ENCODE measurements at regions not wholly inside any gene's neighbourhood (a gene's known extent, or its start where the extent isn't known, plus 50 kb on each side); places are given as distances from the start of the nearest gene placed in this dataset.

DNA sequence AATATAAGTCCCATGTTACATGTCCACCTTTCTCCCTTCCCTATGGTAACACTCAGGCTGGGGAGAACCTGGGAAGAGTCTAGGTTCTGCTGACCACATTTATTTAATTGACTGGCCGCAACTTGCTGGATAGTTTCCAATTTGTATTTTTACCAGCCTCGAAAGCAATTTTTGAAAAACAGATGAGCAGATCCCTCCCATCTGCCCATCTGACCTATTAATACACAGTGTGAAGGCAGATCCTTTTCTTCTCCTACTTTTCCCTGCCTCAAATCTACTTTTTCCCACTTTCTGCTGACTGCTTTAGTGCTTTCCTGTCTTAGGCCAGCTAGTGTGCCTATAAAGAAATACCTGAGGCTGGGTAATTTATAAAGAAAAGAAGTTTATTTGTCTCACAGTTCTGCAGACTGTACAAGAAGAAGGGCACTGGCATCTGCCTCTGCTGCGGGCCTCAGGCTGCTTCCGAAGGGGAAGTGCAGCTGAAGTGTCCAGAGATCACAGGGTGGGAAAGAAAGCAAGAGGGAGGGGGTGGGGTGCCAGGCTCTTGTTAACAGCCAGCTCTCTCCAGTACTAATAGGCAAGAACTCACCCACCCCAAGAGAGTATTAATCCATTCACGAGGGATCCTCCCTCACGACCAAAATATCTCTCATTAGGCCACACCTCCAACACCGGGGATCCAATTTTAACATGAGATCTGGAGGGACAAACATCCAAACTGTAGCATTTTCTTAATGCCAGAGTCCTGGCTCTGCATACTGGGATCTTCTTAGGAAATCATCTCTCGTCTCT is 336.0 kb upstream of the IGFBP3 start:
- Histone ChIP-seq H3K27me3 (ENCODE audit: control insufficient read depth in 1 of 2, insufficient read depth in 2 of 2, low read length in 2 of 2) (no peaks in the 10 kb centered on the region), H3K36me3 (ENCODE audit: insufficient read depth, low read length) (no peaks in the 10 kb centered on the region), H3K27ac (ENCODE audit: low read depth in 1 of 2, low read length in 2 of 2) (no peak overlapping the region), H3K9me3 (ENCODE audit: control insufficient read depth in 1 of 2, insufficient read depth in 1 of 2, low read length in 2 of 2) (peaks cover 8 to 9% of the 10 kb centered on the region in 2 experiments), H3K4me3 (ENCODE audit: low read length) (no peak overlapping the region), H3K4me1 (ENCODE audit: insufficient read depth, low read length) (no peaks in the 10 kb centered on the region)
- no peak overlapping the region for H3K27ac Mint-ChIP-seq
- no peaks in the 10 kb centered on the region for H3K4me1 Mint-ChIP-seq (ENCODE audit: low read depth)
- CTCF ChIA-PET: no interaction called here
- POLR2A ChIA-PET: no interaction called here
- ATAC-seq (ENCODE audit: poor library complexity): no peak
- no peaks in the 10 kb centered on the region for H3K36me3 Mint-ChIP-seq (ENCODE audit: low read depth)
- no peak for DNase-seq
- H3K4me3 Mint-ChIP-seq: no peak overlapping the region
- H3K27me3 Mint-ChIP-seq: no peaks in the 10 kb centered on the region
- TF ChIP-seq, protein P1, sequence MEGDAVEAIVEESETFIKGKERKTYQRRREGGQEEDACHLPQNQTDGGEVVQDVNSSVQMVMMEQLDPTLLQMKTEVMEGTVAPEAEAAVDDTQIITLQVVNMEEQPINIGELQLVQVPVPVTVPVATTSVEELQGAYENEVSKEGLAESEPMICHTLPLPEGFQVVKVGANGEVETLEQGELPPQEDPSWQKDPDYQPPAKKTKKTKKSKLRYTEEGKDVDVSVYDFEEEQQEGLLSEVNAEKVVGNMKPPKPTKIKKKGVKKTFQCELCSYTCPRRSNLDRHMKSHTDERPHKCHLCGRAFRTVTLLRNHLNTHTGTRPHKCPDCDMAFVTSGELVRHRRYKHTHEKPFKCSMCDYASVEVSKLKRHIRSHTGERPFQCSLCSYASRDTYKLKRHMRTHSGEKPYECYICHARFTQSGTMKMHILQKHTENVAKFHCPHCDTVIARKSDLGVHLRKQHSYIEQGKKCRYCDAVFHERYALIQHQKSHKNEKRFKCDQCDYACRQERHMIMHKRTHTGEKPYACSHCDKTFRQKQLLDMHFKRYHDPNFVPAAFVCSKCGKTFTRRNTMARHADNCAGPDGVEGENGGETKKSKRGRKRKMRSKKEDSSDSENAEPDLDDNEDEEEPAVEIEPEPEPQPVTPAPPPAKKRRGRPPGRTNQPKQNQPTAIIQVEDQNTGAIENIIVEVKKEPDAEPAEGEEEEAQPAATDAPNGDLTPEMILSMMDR (IDR thresholded peaks at IDR 0.05): no peak
- intact Hi-C loops (cut with DNase I, micrococcal nuclease): no loop called here
- peaks cover 6% of the 10 kb centered on the region for H3K9me3 Mint-ChIP-seq

DNA sequence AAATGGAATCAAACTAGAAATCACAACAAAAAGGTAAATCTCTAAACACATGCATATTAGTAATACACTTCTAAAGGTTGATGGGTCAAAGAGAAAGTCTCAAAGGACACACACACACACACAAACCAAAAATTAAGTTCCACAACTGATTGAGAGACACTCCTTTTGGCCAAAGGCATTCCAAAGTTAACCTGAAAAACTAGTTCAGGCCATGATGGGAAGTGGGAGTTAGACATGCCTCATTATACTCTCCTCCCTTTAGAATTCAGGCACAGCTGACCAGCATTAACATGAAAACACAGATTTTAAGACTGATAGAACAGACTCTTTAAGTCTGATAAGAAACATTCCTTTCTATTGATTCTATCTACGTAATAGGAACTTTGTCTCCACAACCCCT is 332.4 kb upstream of the IGFBP3 start:
- H3K9me3 ChIP-seq (ENCODE audit: control insufficient read depth in 1 of 2, insufficient read depth in 1 of 2, low read length in 2 of 2): no peaks in the 10 kb centered on the region
- CTCF ChIA-PET: no interaction called here
- H3K4me1 ChIP-seq (ENCODE audit: insufficient read depth, low read length): no peaks in the 10 kb centered on the region
- H3K36me3 Mint-ChIP-seq (ENCODE audit: low read depth): no peaks in the 10 kb centered on the region
- POLR2A ChIA-PET: no interaction called here
- no peak overlapping the region for H3K27ac ChIP-seq (ENCODE audit: low read depth in 1 of 2, low read length in 2 of 2)
- H3K4me3 ChIP-seq (ENCODE audit: low read length): no peak overlapping the region
- intact Hi-C loops (cut with DNase I, micrococcal nuclease): no loop called here
- H3K4me1 Mint-ChIP-seq (ENCODE audit: low read depth): no peaks in the 10 kb centered on the region
- peaks cover 2% of the 10 kb centered on the region for H3K9me3 Mint-ChIP-seq
- H3K27me3 Mint-ChIP-seq: no peaks in the 10 kb centered on the region
- no peaks in the 10 kb centered on the region for H3K36me3 ChIP-seq (ENCODE audit: insufficient read depth, low read length)
- no peak for DNase-seq
- TF ChIP-seq, protein P1 (IDR thresholded peaks at IDR 0.05): no peak
- no peak overlapping the region for H3K4me3 Mint-ChIP-seq
- no peaks in the 10 kb centered on the region for H3K27me3 ChIP-seq (ENCODE audit: control insufficient read depth in 1 of 2, insufficient read depth in 2 of 2, low read length in 2 of 2)
- ATAC-seq (ENCODE audit: poor library complexity): no peak
- no peak overlapping the region for H3K27ac Mint-ChIP-seq

DNA sequence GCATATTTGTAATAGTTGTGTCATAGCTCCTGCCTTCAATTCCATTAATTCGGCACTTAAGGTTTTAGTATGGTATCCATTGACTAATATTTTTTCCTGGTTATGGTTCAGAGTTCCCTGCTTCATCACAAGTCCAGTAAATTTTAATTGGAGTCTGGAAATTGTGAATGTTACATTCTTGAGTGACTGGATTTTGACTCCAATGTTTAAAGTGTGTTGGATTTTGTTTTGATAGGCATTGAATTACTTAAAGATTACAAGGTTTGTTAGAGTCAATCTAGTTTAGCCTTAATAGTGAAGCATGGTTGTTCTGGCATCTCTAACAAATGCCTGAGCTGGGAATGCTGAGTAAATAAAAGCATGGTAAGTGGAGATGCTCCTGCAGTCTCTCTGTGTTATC is 326.6 kb upstream of the IGFBP3 start:
- DNase-seq (no peak), ATAC-seq (ENCODE audit: poor library complexity) (no peak)
- H3K27me3 Mint-ChIP-seq: no peaks in the 10 kb centered on the region
- peaks cover 5% of the 10 kb centered on the region for H3K9me3 Mint-ChIP-seq
- Histone ChIP-seq H3K27me3 (ENCODE audit: control insufficient read depth in 1 of 2, insufficient read depth in 2 of 2, low read length in 2 of 2) (no peaks in the 10 kb centered on the region), H3K9me3 (ENCODE audit: control insufficient read depth in 1 of 2, insufficient read depth in 1 of 2, low read length in 2 of 2) (no peaks in the 10 kb centered on the region), H3K36me3 (ENCODE audit: insufficient read depth, low read length) (no peaks in the 10 kb centered on the region), H3K27ac (ENCODE audit: low read depth in 1 of 2, low read length in 2 of 2) (no peak overlapping the region), H3K4me1 (ENCODE audit: insufficient read depth, low read length) (no peaks in the 10 kb centered on the region), H3K4me3 (ENCODE audit: low read length) (no peak overlapping the region)
- TF ChIP-seq, protein P1 (IDR thresholded peaks at IDR 0.05): no peak
- no peak overlapping the region for H3K4me3 Mint-ChIP-seq
- ChIA-PET POLR2A (no interaction called here), CTCF (interaction anchor here (1.0 kb wide), 1 partner anchor 11 kb away, joined by 3 read pairs; no protein-coding TSS in a partner anchor)
- no peak overlapping the region for H3K27ac Mint-ChIP-seq
- intact Hi-C loops (cut with DNase I, micrococcal nuclease): no loop called here
- no peaks in the 10 kb centered on the region for H3K4me1 Mint-ChIP-seq (ENCODE audit: low read depth)
- no peaks in the 10 kb centered on the region for H3K36me3 Mint-ChIP-seq (ENCODE audit: low read depth)

All from CD4-positive, alpha-beta T cell (primary cell).